Lung (tissue), 9 donors: ENCODE measurements at regions not wholly inside any gene's neighbourhood (a gene's known extent, or its start where the extent isn't known, plus 50 kb on each side); places are given as distances from the start of the nearest gene placed in this dataset.
"Not testable (repeated sequence)": the region's sequence is repeated elsewhere in the genome, so short reads cannot be mapped to it uniquely, and the experiment has no call there.

Experiments
- ATAC-seq: fragments of 200-7000 bp; cut with Tn5 transposase; one replicate; pipeline ENCODE4 v1.9.1; 2020; ENCODE audit warnings: moderate number of reproducible peaks; ENCODE audit not compliant: insufficient read depth, low FRiP score
- DNase-seq, 3 donors: peaks; one replicate each; pipeline ENCODE4 v3.0.0-alpha.2; 2013 to 2017
- H3K27ac ChIP-seq, 2 donors: one replicate each; pipeline ENCODE4 v1.5.1; 2013; ENCODE audit warnings: mild to moderate bottlenecking in 2 of 2, moderate library complexity in 2 of 2, control low read depth in 1 of 2, inconsistent platforms in 1 of 2, low read depth in 1 of 2, low read length in 1 of 2
- H3K27me3 ChIP-seq, 3 donors: one replicate each; pipeline ENCODE4 v1.5.1; 2013; ENCODE audit warnings: low read length in 2 of 3; ENCODE audit not compliant: control insufficient read depth in 3 of 3, insufficient read depth in 3 of 3
- H3K36me3 ChIP-seq, 4 donors: one replicate each; pipeline ENCODE4 v1.5.1; 2013; ENCODE audit warnings: low read length in 4 of 4, mild to moderate bottlenecking in 1 of 4, moderate library complexity in 1 of 4; ENCODE audit not compliant: control insufficient read depth in 4 of 4, insufficient read depth in 4 of 4
- H3K4me1 ChIP-seq, 5 donors: one replicate each; pipeline ENCODE4 v1.5.1; 2013; ENCODE audit warnings: low read length in 5 of 5, mild to moderate bottlenecking in 2 of 5, moderate library complexity in 1 of 5; ENCODE audit not compliant: control insufficient read depth in 5 of 5, insufficient read depth in 5 of 5
- H3K4me3 ChIP-seq: one replicate; pipeline ENCODE4 v1.5.1; 2013; ENCODE audit warnings: mild to moderate bottlenecking, control low read depth, moderate library complexity
- H3K9ac ChIP-seq, 2 donors: one replicate each; pipeline ENCODE4 v1.5.1; 2013; ENCODE audit warnings: low read length in 2 of 2, control low read depth in 1 of 2; ENCODE audit not compliant: insufficient read depth in 1 of 2
- H3K9me3 ChIP-seq, 4 donors: one replicate each; pipeline ENCODE4 v1.5.1; 2013; ENCODE audit warnings: low read length in 3 of 4, mild to moderate bottlenecking in 1 of 4, moderate library complexity in 1 of 4; ENCODE audit not compliant: control insufficient read depth in 4 of 4, insufficient read depth in 3 of 4
- WGBS, 2 donors: extraction: QIAGEN DNeasy Blood & Tissue Kit; methylation state at CpG; one replicate each; pipeline ENCODE4 v1.1.7; 2013; 5-methylcytosine and 5-hydroxymethylcytosine counted together
- donor health status: Bipolar disorder and iron deficiency.
- donor health status: healthy.
- donor health status: DM: yes; HTN: yes; CAD: no.

DNA sequence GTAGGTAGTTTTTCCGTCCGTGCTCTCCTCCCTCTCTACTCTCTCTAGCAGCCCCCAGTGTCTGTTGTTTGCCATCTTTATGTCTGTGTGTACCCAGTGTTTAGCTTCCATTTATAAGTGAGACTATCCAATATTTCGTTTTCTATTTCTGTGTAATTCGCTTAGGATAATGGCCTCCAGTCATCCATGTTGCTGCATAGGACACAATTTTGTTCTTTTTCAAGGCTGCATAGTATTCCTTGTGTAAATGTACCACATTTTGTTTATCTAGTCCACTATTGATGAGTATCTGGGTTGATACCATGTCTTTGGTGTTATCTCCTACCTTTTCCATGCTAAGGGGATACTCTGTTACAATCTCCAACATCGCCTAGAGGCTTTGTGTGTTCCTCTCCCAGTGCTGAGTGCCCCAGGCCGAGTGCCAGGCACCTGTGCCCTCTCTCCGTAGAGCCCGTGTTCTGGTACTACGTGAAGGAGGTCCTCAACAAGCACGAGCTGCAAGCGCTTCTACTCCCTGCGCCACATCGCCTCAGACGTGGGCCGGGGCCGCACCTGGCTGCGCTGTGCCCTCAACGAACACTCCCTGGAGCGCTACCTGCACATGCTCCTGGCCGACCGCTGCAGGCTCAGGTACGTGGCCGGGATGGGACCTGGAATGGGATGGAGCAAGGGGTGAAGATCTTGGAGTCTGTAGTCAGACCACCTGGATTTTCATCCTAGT is 51.0 kb downstream of the NPIPB11 start:
- not testable (repeated sequence) for DNase-seq

DNA sequence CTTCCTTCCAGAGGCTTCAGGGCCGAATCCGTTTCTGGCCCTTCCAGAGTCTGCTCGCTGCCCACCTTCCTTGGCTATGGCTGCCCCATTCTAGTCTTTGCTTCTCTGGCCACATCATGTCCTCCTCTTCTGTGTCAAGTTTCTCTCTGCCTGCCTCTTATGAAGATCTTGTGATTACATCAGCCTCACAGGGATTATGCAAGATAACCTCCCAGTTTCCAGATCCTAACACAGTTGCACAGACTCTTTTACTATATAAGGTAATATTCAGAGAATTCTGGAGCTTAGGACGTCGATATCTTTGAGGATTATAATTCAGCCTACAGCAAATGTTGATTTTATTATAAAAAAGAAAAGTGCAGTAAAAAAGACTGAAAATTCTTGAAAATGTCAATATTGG is 52.1 kb downstream of the NPIPB11 start:
- not testable (repeated sequence) for H3K4me3 ChIP-seq, H3K27ac ChIP-seq, H3K9ac ChIP-seq, H3K4me1 ChIP-seq, DNase-seq, H3K27me3 ChIP-seq, ATAC-seq, H3K36me3 ChIP-seq, H3K9me3 ChIP-seq
- WGBS, 2 donors: 15 to 33% methylated on average over 2 of the region's 5 CpGs

More for the DNA sequence above, 51.0 kb downstream of the NPIPB11 start:
- not testable (repeated sequence) for H3K27ac ChIP-seq, H3K27me3 ChIP-seq, H3K4me3 ChIP-seq, H3K9me3 ChIP-seq, H3K4me1 ChIP-seq, H3K36me3 ChIP-seq, H3K9ac ChIP-seq, ATAC-seq
- WGBS, 2 donors: 96 to 97% methylated on average over 21 of the region's 23 CpGs

DNA sequence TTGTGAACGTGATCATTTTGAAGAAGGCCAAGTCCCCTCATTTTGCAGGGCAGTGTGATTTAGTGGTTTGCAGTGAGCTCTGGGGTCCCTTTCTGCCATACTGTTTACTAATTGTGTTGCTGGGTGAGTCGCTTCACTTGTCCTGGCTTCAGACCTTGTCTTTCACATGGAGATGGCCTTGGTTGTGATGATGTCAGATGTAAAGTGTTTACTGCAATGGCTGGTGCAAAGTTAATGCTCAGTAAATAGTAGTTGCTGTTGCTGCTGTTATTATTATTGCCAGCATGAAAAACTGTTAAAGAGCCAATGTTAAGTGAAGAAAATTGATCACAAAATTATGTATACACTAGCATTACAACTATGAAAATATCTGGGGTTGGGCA is 53.9 kb downstream of the NPIPB11 start:
- H3K4me3 ChIP-seq, H3K9ac ChIP-seq, DNase-seq, ATAC-seq, H3K4me1 ChIP-seq, H3K9me3 ChIP-seq, H3K36me3 ChIP-seq, H3K27me3 ChIP-seq, H3K27ac ChIP-seq: not testable (repeated sequence)
- WGBS, 2 donors: 97 to 98% methylated on average over 1 of the region's 2 CpGs

DNA sequence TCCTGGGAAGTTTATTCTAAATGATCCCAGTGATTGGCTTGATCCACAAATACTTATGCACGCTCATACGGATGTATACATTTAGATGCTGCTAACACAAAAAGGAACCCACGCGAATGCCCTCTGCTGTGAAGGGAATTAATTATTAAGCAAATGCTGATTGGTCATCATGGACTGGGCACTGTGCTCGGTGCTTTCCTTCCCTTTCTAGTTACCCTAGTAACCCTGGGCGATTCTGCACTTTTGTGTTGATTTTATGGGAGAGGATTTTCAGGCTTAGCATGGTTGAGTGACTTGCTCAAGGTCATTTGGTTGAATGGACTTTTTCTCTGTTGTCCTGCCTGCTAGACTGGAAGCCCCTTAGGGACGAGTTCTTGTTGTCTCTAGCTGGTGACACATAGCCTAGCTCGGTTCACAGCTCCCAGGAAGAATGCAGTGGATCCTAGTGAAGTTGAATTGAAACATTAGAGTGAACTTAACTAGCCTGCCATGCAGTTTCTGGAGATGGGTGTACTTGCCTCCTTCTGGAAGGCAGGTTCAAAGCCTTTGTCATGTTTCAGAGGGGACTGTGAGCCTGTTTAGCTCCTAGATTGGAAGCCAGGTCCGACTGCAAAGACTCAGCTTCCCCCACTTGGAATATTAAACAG is 54.4 kb downstream of the NPIPB11 start:
- not testable (repeated sequence) for H3K4me3 ChIP-seq, H3K9me3 ChIP-seq, H3K27me3 ChIP-seq, ATAC-seq, H3K9ac ChIP-seq, H3K4me1 ChIP-seq, H3K36me3 ChIP-seq, DNase-seq, H3K27ac ChIP-seq
- 69 to 80% methylated on average over 9 of the region's 9 CpGs for WGBS, 2 donors

DNA sequence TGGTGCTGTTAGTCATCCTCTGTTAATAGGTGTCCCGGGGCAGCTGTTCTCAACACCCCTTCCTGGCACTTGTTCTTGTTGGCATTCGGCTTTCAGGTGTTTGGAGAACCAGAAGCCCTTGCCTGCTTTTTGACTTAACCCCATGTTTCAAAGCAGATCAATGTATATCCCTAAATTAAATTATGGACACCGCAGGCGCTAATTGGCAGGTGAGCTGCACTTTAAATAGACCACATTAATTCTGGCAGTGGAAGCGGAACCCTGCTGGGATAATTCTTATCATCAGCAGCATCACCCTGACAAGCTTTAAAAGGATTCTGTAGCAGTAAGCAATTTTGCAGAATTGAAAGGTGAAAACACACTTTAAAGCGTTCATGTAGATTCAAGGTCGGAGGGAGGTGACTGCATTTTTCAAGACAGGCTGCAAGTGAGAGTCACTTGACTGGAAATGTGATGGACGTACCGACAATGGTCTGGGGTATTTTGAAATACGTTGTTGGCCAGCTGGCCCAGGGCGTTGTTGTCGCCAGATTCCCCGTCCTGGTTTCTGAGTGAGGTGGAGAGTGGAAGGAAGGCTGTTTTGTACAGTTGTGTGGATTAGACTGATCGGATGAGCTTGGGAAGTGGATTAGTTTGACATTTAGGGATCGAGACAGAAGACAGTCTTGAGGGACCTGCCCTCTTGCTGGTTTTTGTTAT is 55.1 kb downstream of the NPIPB11 start:
- H3K4me3 ChIP-seq, ATAC-seq: not testable (repeated sequence)

DNA sequence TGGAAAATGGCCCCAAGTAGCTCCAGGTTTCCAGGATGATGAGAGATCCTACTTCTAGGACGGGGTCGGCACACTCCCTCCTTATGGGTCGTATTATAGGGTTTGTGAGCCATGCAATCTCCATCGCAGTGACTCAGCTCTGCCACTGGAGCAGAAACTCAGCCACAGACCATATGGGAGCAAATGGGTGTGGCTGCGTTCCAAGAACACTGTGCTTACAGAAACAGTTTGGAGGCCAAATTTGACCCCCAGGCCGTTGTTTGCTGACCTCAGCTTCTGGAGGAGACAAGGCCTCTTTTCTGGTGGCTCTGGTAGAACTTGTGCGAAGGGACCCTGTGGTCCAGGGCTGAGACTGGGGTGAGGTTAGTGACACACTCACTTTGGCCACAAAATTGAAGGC is 56.5 kb downstream of the NPIPB11 start:
- DNase-seq: peak; percentile 74 to 89 (median 82)
- WGBS, 2 donors: 53 to 56% methylated on average over 7 of the region's 7 CpGs
- H3K9me3 ChIP-seq, H3K9ac ChIP-seq, H3K4me3 ChIP-seq, H3K27ac ChIP-seq, H3K4me1 ChIP-seq, H3K27me3 ChIP-seq, H3K36me3 ChIP-seq, ATAC-seq: not testable (repeated sequence)

More for the DNA sequence above, 55.1 kb downstream of the NPIPB11 start:
- H3K9ac ChIP-seq, H3K9me3 ChIP-seq, H3K36me3 ChIP-seq, H3K27me3 ChIP-seq, DNase-seq, H3K27ac ChIP-seq, H3K4me1 ChIP-seq: not testable (repeated sequence)
- 77 to 84% methylated on average over 13 of the region's 15 CpGs for WGBS, 2 donors

DNA sequence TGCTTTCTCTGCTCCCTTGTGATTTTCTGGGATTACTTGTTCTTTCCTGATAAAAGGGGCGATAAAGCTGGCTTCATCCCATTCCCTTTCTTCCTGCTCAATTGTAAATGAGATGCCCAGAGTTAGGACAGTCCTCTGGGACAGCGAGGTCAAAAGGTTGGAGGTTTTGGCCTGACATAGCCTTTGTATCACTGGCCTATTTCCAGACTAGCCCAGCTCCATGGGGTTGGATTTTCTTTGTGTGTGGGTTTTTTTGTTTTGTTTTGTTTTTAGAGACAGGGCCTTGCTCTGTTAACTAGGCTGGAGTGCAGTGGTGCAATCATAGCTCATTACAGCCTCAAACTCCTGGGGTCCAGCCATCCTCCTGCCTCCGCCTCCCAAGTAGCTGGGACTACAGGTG is 57.8 kb downstream of the NPIPB11 start:
- not testable (repeated sequence) for H3K4me1 ChIP-seq, H3K27ac ChIP-seq, ATAC-seq, H3K36me3 ChIP-seq, H3K9ac ChIP-seq, DNase-seq, H3K9me3 ChIP-seq, H3K4me3 ChIP-seq, H3K27me3 ChIP-seq
- 95 to 96% methylated on average over 3 of the region's 3 CpGs for WGBS, 2 donors

DNA sequence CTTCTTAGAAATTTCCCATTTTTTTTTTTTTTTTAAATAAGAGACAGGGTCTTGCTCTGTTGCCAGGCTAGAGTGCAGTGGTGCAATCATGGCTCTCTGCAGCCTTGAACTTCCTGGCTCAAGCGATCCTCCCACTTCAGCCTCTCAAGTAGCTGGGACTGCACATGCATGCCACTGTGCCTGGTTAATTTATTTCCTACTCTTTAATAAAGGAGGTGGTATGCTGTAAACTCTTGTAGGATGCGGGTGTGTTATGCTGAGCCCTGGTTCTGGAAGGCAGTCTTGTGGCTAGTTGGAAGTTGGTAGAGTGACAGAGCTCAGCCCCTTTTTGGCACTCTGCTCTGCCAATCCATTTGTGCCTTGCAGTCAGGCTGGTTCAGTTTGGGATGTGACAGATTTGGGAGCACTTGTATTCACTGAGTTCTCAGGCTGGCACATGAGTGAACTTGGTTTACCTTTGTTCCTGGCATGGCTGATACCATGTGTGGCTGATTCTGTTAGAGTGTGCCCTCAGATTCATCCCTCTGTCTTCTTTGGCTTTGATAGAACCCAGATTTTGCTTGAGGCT is 58.3 kb downstream of the NPIPB11 start:
- not testable (repeated sequence) for ATAC-seq, DNase-seq, H3K27me3 ChIP-seq, H3K9me3 ChIP-seq, H3K27ac ChIP-seq, H3K36me3 ChIP-seq, H3K9ac ChIP-seq, H3K4me1 ChIP-seq, H3K4me3 ChIP-seq
- WGBS, 2 donors: 65 to 73% methylated on average over 1 of the region's 2 CpGs
